ENCODE measurements at regions not wholly inside any gene's neighbourhood (a gene's known extent, or its start where the extent isn't known, plus 50 kb on each side); places are given as distances from the start of the nearest gene placed in this dataset.

- H3K27me3 ChIP-seq (ENCODE audit: control insufficient read depth, extremely low read depth, insufficient read depth, low read length), result no peaks in the 10 kb centered on the region
- no peaks in the 10 kb centered on the region for H4K20me1 ChIP-seq (ENCODE audit: control insufficient read depth, extremely low read depth, insufficient read depth, low read length)
- H3K4me3 ChIP-seq (ENCODE audit: control insufficient read depth in 2 of 3, extremely low read depth in 1 of 3, insufficient read depth in 2 of 3, low read depth in 1 of 3, low read length in 3 of 3), result no peak overlapping the region
- no peak overlapping the region for H2AFZ ChIP-seq (ENCODE audit: control insufficient read depth, low read length)
- H3K9me3 ChIP-seq (ENCODE audit: control insufficient read depth, low read depth, low read length), result no peaks in the 10 kb centered on the region
- H3K36me3 ChIP-seq (ENCODE audit: control insufficient read depth in 2 of 2, extremely low read depth in 1 of 2, insufficient read depth in 2 of 2, low read length in 2 of 2), result no peaks in the 10 kb centered on the region
- dilution Hi-C loops (cut with MboI; ENCODE audit: extremely low pct_ligation_motif_present, low sequenced_read_pairs), result no loop called here
- H3K9me1 ChIP-seq (ENCODE audit: control insufficient read depth, extremely low read depth, insufficient read depth, low read length), result no peaks in the 10 kb centered on the region
- no peak overlapping the region for H3K4me2 ChIP-seq (ENCODE audit: control insufficient read depth, extremely low read depth, insufficient read depth, low read depth, low read length)
- TF ChIP-seq EZH2 (IDR thresholded peaks at IDR 0.05; ENCODE audit: low read length) (no peak), CTCF (optimal IDR thresholded peaks at IDR 0.05 in 1 of 3, IDR thresholded peaks at IDR 0.05 in 1 of 3, conservative IDR thresholded peaks at IDR 0.05 in 1 of 3; ENCODE audit: extremely low read depth in 1 of 3, insufficient read depth in 2 of 3, low read length in 3 of 3) (no peak)
- H3K27ac ChIP-seq (ENCODE audit: control insufficient read depth, insufficient read depth, low read length), result no peak overlapping the region
- DNase-seq (ENCODE audit: low read depth, low spot score) (no peak), FAIRE-seq (no peak)
- H3K9ac ChIP-seq (ENCODE audit: control insufficient read depth, extremely low read depth, insufficient read depth, low read length), result no peak overlapping the region
- no peaks in the 10 kb centered on the region for H3K4me1 ChIP-seq (ENCODE audit: control insufficient read depth, extremely low read depth, insufficient read depth, low read length)
- H3K79me2 ChIP-seq (ENCODE audit: control insufficient read depth, insufficient read depth, low read length), result no peaks in the 10 kb centered on the region
Observed at GRCh38 chr16:64136314-64136713, 985.5 kb downstream of the CDH11 start.

- Histone ChIP-seq H3K36me3 (ENCODE audit: control insufficient read depth in 2 of 2, extremely low read depth in 1 of 2, insufficient read depth in 2 of 2, low read length in 2 of 2) (no peaks in the 10 kb centered on the region), H3K4me2 (ENCODE audit: control insufficient read depth, extremely low read depth, insufficient read depth, low read depth, low read length) (no peak overlapping the region), H3K4me1 (ENCODE audit: control insufficient read depth, extremely low read depth, insufficient read depth, low read length) (no peaks in the 10 kb centered on the region), H4K20me1 (ENCODE audit: control insufficient read depth, extremely low read depth, insufficient read depth, low read length) (no peaks in the 10 kb centered on the region), H3K27me3 (ENCODE audit: control insufficient read depth, extremely low read depth, insufficient read depth, low read length) (no peaks in the 10 kb centered on the region), H3K4me3 (ENCODE audit: control insufficient read depth in 2 of 3, extremely low read depth in 1 of 3, insufficient read depth in 2 of 3, low read depth in 1 of 3, low read length in 3 of 3) (no peak overlapping the region), H3K9me3 (ENCODE audit: control insufficient read depth, low read depth, low read length) (no peaks in the 10 kb centered on the region), H3K9ac (ENCODE audit: control insufficient read depth, extremely low read depth, insufficient read depth, low read length) (no peak overlapping the region), H3K79me2 (ENCODE audit: control insufficient read depth, insufficient read depth, low read length) (no peaks in the 10 kb centered on the region), H2AFZ (ENCODE audit: control insufficient read depth, low read length) (no peak overlapping the region), H3K27ac (ENCODE audit: control insufficient read depth, insufficient read depth, low read length) (no peak overlapping the region), H3K9me1 (ENCODE audit: control insufficient read depth, extremely low read depth, insufficient read depth, low read length) (no peaks in the 10 kb centered on the region)
- DNase-seq (ENCODE audit: low read depth, low spot score) (no peak), FAIRE-seq (no peak)
- dilution Hi-C loops (cut with MboI; ENCODE audit: extremely low pct_ligation_motif_present, low sequenced_read_pairs), result no loop called here
- no peak for TF ChIP-seq EZH2 (IDR thresholded peaks at IDR 0.05; ENCODE audit: low read length)
- no peak for TF ChIP-seq CTCF (optimal IDR thresholded peaks at IDR 0.05 in 1 of 3, IDR thresholded peaks at IDR 0.05 in 1 of 3, conservative IDR thresholded peaks at IDR 0.05 in 1 of 3; ENCODE audit: extremely low read depth in 1 of 3, insufficient read depth in 2 of 3, low read length in 3 of 3)
Observed at GRCh38 chr16:64133366-64133765, 988.5 kb downstream of the CDH11 start.

Data from keratinocyte (primary cell).